Common myeloid progenitor, CD34-positive (primary cell): ENCODE measurements at regions not wholly inside any gene's neighbourhood (a gene's known extent, or its start where the extent isn't known, plus 50 kb on each side); places are given as distances from the start of the nearest gene placed in this dataset.

Experiments
- CTCF ChIA-PET: fragments of 350-600 bp; sonication (Branson Sonifier 250); formaldehyde crosslinking; loops from one replicate; lab custom pipeline; 2021; ENCODE audit warnings: antibody characterized with exemption; lab: Charles Lee
- POLR2A ChIA-PET: fragments of 350-600 bp; sonication (Branson Sonifier 250); formaldehyde crosslinking; loops from one replicate; lab custom pipeline; 2021; ENCODE audit warnings: antibody characterized with exemption; lab: Charles Lee
- DNase-seq, 3 donors: peaks; one replicate each; pipeline versions ENCODE4 v3.0.0 to v3.0.0-alpha.2; 2013
- H3K27ac ChIP-seq, 2 experiments: 1 replicate in 1 of 2; 2 replicates in 1 of 2; pipeline ENCODE4 v1.7.0; 2013; ENCODE audit warnings: inconsistent platforms in 2 of 2, low read length in 2 of 2, mild to moderate bottlenecking in 2 of 2, low read depth in 1 of 2, moderate library complexity in 1 of 2; ENCODE audit not compliant: severe bottlenecking in 2 of 2, insufficient read depth in 1 of 2, poor library complexity in 1 of 2
- H3K27me3 ChIP-seq, 5 experiments: replicated peaks in 2 of 5; 1 replicate in 3 of 5; 2 replicates in 2 of 5; pipeline versions ENCODE4 v1.6.1 to v1.7.0; 2013; ENCODE audit warnings: low read length in 4 of 5, mild to moderate bottlenecking in 2 of 5, moderate library complexity in 2 of 5, inconsistent platforms in 1 of 5; ENCODE audit not compliant: insufficient read depth in 5 of 5, control insufficient read depth in 4 of 5
- H3K36me3 ChIP-seq, 4 experiments: 1 replicate in 2 of 4; 2 replicates in 2 of 4; pipeline versions ENCODE4 v1.6.1 to v1.7.0; 2013; ENCODE audit warnings: low read length in 3 of 4, control low read depth in 1 of 4, mild to moderate bottlenecking in 1 of 4; ENCODE audit not compliant: control insufficient read depth in 4 of 4, insufficient read depth in 4 of 4
- H3K4me1 ChIP-seq, 4 experiments: 1 replicate in 3 of 4; 2 replicates in 1 of 4; pipeline versions ENCODE4 v1.6.1 to v1.7.1; 2013; ENCODE audit warnings: low read length in 3 of 4, mild to moderate bottlenecking in 3 of 4, control low read depth in 1 of 4, inconsistent platforms in 1 of 4, moderate library complexity in 1 of 4; ENCODE audit not compliant: control insufficient read depth in 4 of 4, insufficient read depth in 4 of 4; ENCODE audit errors: control extremely low read depth in 1 of 4
- H3K4me3 ChIP-seq, 7 experiments: 1 replicate in 4 of 7; 2 replicates in 3 of 7; pipeline versions ENCODE4 v1.5.1 to v1.7.0; 2013; ENCODE audit warnings: mild to moderate bottlenecking in 7 of 7, low read length in 6 of 7, moderate library complexity in 6 of 7, inconsistent platforms in 2 of 7, low read depth in 2 of 7, control low read depth in 1 of 7; ENCODE audit not compliant: insufficient read depth in 4 of 7, control insufficient read depth in 1 of 7; ENCODE audit errors: extremely low read depth in 1 of 7
- H3K9me3 ChIP-seq, 5 experiments: 1 replicate in 4 of 5; 2 replicates in 1 of 5; pipeline versions ENCODE4 v1.6.1 to v1.7.1; 2013; ENCODE audit warnings: low read length in 4 of 5, mild to moderate bottlenecking in 2 of 5, inconsistent platforms in 1 of 5, low read depth in 1 of 5, moderate library complexity in 1 of 5; ENCODE audit not compliant: control insufficient read depth in 4 of 5, insufficient read depth in 2 of 5; ENCODE audit errors: control extremely low read depth in 1 of 5
- WGBS: methylation state at CpG from one replicate; pipeline ENCODE4 v1.1.5; 2013; ENCODE audit not compliant: insufficient coverage; 5-methylcytosine and 5-hydroxymethylcytosine counted together

- WGBS, result 90% methylated on average over 3 of the region's 3 CpGs
Observed at GRCh38 chr20:43292222-43292621, 102.5 kb upstream of the PTPRT start.

GRCh38 chr20:43287637-43288036 is 97.9 kb upstream of the PTPRT start:
- H3K27ac ChIP-seq, result no peak overlapping the region
- WGBS, result 88% methylated on average over 1 of the region's 2 CpGs

More at GRCh38 chr20:43292222-43292621, 102.5 kb upstream of the PTPRT start:
- Histone ChIP-seq H3K27me3 (peaks cover 0 to 3% (median 0%) of the 10 kb centered on the region in 5 experiments), H3K4me1 (peaks cover 0 to 9% (median 0%) of the 10 kb centered on the region in 4 experiments), H3K9me3 (peaks cover 0 to 6% (median 0%) of the 10 kb centered on the region in 5 experiments), H3K4me3 (no peak overlapping the region), H3K36me3 (no peaks in the 10 kb centered on the region), H3K27ac (no peak overlapping the region)
- CTCF ChIA-PET, result no interaction called here
- POLR2A ChIA-PET, result no interaction called here
- DNase-seq, result no peak

GRCh38 chr20:43285170-43285569 is 95.5 kb upstream of the PTPRT start:
- WGBS, result 100% methylated on average over 2 of the region's 3 CpGs
- peak overlapping the region in 1 of 2 experiments; percentile 35 for H3K27ac ChIP-seq

More at GRCh38 chr20:43287637-43288036, 97.9 kb upstream of the PTPRT start:
- H3K4me3 ChIP-seq, result no peak overlapping the region
- no peak for DNase-seq
- ChIA-PET POLR2A (no interaction called here), CTCF (interaction anchor here (1.5 kb wide), 1 partner anchor 31 kb away, joined by 3 read pairs; no protein-coding TSS in a partner anchor)
- peaks cover 0 to 8% (median 0%) of the 10 kb centered on the region in 5 experiments for H3K27me3 ChIP-seq
- H3K9me3 ChIP-seq, result peaks cover 0 to 2% (median 0%) of the 10 kb centered on the region in 5 experiments
- H3K4me1 ChIP-seq, result peaks cover 8 to 31% (median 21%) of the 10 kb centered on the region in 4 experiments
- no peaks in the 10 kb centered on the region for H3K36me3 ChIP-seq

GRCh38 chr20:43284486-43284885 is 94.8 kb upstream of the PTPRT start:
- ChIA-PET POLR2A (no interaction called here), CTCF (interaction anchor here (0.8 kb wide), 1 partner anchor 12 kb away, joined by 3 read pairs; no protein-coding TSS in a partner anchor)
- Histone ChIP-seq H3K27ac (peak overlapping the region in 1 of 2 experiments; percentile 35), H3K36me3 (no peaks in the 10 kb centered on the region), H3K4me1 (peaks cover 8 to 24% (median 21%) of the 10 kb centered on the region in 4 experiments), H3K4me3 (peak overlapping the region in 1 of 7 experiments; percentile 51), H3K27me3 (peaks cover 0 to 23% (median 8%) of the 10 kb centered on the region in 5 experiments), H3K9me3 (peaks cover 0 to 4% (median 3%) of the 10 kb centered on the region in 5 experiments)
- DNase-seq, result peak; percentile 90 to 97 (median 94)
- 0% methylated on average over 1 of the region's 2 CpGs for WGBS

More at GRCh38 chr20:43285170-43285569, 95.5 kb upstream of the PTPRT start:
- POLR2A ChIA-PET, result no interaction called here
- no peaks in the 10 kb centered on the region for H3K36me3 ChIP-seq
- H3K4me3 ChIP-seq, result peak overlapping the region in 1 of 7 experiments; percentile 51
- peaks cover 8 to 27% (median 21%) of the 10 kb centered on the region in 4 experiments for H3K4me1 ChIP-seq
- CTCF ChIA-PET, result interaction anchor here (0.8 kb wide), 1 partner anchor 13 kb away, joined by 3 read pairs; no protein-coding TSS in a partner anchor
- H3K9me3 ChIP-seq, result peaks cover 0 to 2% (median 1%) of the 10 kb centered on the region in 5 experiments
- DNase-seq, result peak; percentile 35 to 80 (median 73)
- peaks cover 0 to 16% (median 8%) of the 10 kb centered on the region in 5 experiments for H3K27me3 ChIP-seq

GRCh38 chr20:43283126-43283525 is 93.4 kb upstream of the PTPRT start:
- 90% methylated on average over 2 of the region's 2 CpGs for WGBS
- peaks cover 8 to 24% (median 21%) of the 10 kb centered on the region in 4 experiments for H3K4me1 ChIP-seq
- CTCF ChIA-PET, result no interaction called here
- H3K27ac ChIP-seq, result no peak overlapping the region
- H3K4me3 ChIP-seq, result no peak overlapping the region
- POLR2A ChIA-PET, result no interaction called here
- no peaks in the 10 kb centered on the region for H3K36me3 ChIP-seq
- peaks cover 0 to 9% (median 6%) of the 10 kb centered on the region in 5 experiments for H3K9me3 ChIP-seq
- no peak for DNase-seq
- H3K27me3 ChIP-seq, result peaks cover 0 to 33% (median 8%) of the 10 kb centered on the region in 5 experiments

GRCh38 chr20:43271980-43272379 is 82.3 kb upstream of the PTPRT start:
- Histone ChIP-seq H3K27me3 (peaks cover 0 to 18% (median 2%) of the 10 kb centered on the region in 5 experiments), H3K27ac (no peak overlapping the region), H3K4me3 (no peak overlapping the region), H3K4me1 (no peaks in the 10 kb centered on the region), H3K36me3 (no peaks in the 10 kb centered on the region), H3K9me3 (peaks cover 0 to 8% (median 5%) of the 10 kb centered on the region in 5 experiments)
- ChIA-PET CTCF (interaction anchor here (1.2 to 1.8 kb wide), 2 partner anchors 10 to 13 kb away, joined by 3 to 4 read pairs; no protein-coding TSS in a partner anchor), POLR2A (no interaction called here)
- 71% methylated on average over 3 of the region's 5 CpGs for whole genome bisulfite sequencing
- no peak for DNase-seq

GRCh38 chr20:43265449-43265848 is 75.7 kb upstream of the PTPRT start:
- Histone ChIP-seq H3K27ac (no peak overlapping the region), H3K4me3 (no peak overlapping the region), H3K4me1 (no peaks in the 10 kb centered on the region), H3K9me3 (no peaks in the 10 kb centered on the region), H3K36me3 (no peaks in the 10 kb centered on the region), H3K27me3 (peaks cover 0 to 6% (median 2%) of the 10 kb centered on the region in 5 experiments)
- 100% methylated on average over 1 of the region's 2 CpGs for WGBS
- ChIA-PET CTCF (no interaction called here), POLR2A (no interaction called here)
- DNase-seq, result no peak
